ENCODE measurements at regions not wholly inside any gene's neighbourhood (a gene's known extent, or its start where the extent isn't known, plus 50 kb on each side); places are given as distances from the start of the nearest gene placed in this dataset.
"Not testable (repeated sequence)": the region's sequence is repeated elsewhere in the genome, so short reads cannot be mapped to it uniquely, and the experiment has no call there.

GRCh38 chr6:5838656-5839396, 167.9 kb downstream of the NRN1 start:
- no peak for DNase-seq

GRCh38 chr6:5837323-5837722, 169.4 kb downstream of the NRN1 start:
- DNase-seq, result no peak

- DNase-seq, result not testable (repeated sequence)
These were observed 170.1 kb downstream of the NRN1 start for GRCh38 chr6:5836597-5836996.

- DNase-seq, result no peak
These were observed 173.6 kb downstream of the NRN1 start for GRCh38 chr6:5833120-5833519.

- no peak for DNase-seq
These were observed 174.1 kb downstream of the NRN1 start for GRCh38 chr6:5832668-5833067.

- not testable (repeated sequence) for DNase-seq
These were observed 175.4 kb downstream of the NRN1 start for GRCh38 chr6:5831219-5831862.

- DNase-seq, result no peak
These were observed 178.4 kb downstream of the NRN1 start for GRCh38 chr6:5828296-5828695.

GRCh38 chr6:5827056-5827904, 179.4 kb downstream of the NRN1 start:
- no peak for DNase-seq

GRCh38 chr6:5824382-5824983, 182.2 kb downstream of the NRN1 start:
- not testable (repeated sequence) for DNase-seq
